ENCODE measurements at regions not wholly inside any gene's neighbourhood (a gene's known extent, or its start where the extent isn't known, plus 50 kb on each side); places are given as distances from the start of the nearest gene placed in this dataset.
"Not testable (repeated sequence)": the region's sequence is repeated elsewhere in the genome, so short reads cannot be mapped to it uniquely, and the experiment has no call there.

DNA sequence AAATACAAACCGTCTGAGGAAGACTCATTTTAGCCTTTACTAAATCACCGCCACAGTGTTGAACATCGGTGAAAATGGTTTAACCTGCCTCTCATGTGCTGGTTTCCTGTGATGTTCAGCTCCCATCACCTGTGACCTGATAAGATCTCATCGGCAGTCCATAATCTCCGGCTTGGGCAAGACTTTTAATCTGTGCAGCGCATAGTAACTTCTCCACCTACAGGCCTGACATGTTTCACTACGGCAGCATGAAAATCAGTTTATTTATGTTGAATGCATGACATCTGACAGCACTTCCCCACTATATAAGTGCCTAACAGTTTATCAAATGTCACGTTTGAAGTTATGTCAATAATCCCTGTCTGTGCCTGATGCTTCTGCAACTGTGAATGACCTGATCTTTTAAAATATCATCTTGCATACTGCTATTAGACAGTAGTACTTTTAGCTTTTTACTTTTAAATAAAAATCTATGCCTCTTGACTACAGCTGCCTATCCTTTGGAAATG is 1919.8 kb upstream of the AGA start:
- no peak for DNase-seq

DNA sequence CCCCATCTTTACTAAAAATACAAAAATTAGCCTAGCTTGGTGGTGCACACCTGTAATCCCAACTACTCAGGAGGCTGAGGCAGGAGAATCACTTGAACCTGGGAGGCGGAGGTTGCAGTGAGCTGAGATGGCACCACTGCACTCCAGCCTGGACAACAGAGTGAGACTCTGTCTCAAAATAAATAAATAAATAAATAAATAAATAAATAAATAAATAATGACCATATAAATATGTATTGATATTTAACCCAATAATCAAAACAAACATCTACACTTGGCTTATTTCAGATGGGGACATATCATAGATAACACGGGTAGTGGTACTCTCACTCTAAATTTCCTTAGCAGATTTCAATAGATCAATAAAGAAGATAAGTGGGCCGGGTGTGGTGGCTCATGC is 1923.7 kb upstream of the AGA start:
- not testable (repeated sequence) for DNase-seq

DNA sequence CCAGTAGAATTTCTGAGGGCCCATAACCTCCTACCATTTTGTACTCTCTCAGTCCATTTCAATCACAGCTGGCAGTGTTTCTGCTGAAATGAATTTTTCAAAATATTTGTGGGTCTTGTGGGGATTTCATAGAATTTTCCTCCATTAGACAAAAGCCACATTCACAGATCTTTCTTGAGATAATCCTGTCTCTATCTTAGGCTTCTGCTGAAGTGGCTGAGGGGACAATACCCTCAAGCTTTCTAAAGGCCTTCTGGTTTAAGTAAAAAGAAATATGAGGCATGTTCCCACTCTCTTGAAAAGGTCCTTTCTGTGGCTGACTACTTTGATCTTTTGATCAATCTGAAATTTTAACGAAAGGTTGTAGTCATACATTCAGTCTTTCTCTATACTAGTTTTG is 1930.0 kb upstream of the AGA start:
- DNase-seq = no peak

- no peak for DNase-seq
These were observed 1930.5 kb upstream of the AGA start for GRCh38 chr4:179372746-179373145.

- not testable (repeated sequence) for DNase-seq
These were observed 1936.6 kb upstream of the AGA start for GRCh38 chr4:179378847-179379246.

GRCh38 chr4:179392787-179393186 is 1950.5 kb upstream of the AGA start:
- DNase-seq = no peak

DNA sequence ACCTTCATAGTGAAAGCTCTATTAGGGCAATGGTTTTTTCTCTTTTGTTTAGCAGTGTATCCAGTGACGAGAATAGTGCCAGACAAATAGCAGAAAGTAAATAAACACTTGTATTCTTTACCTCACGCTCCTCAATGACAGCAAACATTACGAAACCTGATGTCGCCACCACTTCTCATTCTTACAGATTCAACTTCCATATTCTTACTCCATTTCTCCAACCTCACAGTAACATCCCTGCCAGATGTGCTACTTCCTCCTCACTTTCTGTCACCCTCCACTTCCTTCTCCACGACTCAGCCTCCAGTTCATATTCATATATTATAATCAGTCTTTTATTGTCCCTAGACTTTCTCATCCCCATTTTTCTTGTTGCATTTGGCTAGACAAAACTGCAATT is 1956.2 kb upstream of the AGA start:
- DNase-seq = no peak

GRCh38 chr4:179399054-179399782 is 1957.0 kb upstream of the AGA start:
- DNase-seq = no peak

DNA sequence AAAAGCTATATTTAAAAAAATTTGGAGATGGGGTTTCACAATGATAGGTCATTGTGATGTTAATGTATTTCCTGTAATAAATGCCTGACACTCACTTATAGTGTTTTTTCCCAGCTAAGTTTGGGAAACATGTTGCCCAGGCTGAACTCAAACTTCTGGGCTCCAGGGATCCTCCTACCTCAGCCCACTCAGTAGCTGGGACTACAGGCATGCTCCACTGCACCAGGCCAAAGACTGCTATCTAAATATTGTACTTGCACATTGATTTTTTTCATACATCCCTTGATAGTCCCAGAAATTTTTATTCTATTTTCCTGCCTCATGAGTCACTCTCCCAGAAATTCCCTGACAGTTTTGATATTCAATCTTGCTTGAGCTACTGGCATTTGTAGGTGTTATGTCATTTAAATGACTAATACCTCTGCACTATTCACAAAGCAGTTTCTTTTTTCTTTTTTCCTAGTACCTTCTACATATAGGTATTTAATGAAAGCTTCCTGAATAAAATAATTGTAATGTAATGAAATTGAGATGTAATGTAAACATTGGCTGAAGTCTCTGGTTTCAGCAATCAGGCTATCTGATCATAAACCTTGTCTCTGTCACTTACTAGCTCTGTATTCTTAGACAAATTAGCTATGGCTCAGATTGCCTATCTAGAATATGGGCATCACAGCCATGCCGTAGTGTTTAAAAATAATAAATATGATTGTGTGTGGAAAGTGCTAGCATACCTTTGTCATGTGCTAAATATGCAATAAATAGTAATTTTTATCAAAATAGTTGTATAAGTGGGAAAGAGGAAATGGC is 1973.0 kb upstream of the AGA start:
- DNase-seq = no peak

GRCh38 chr4:179415847-179416223 is 1973.6 kb upstream of the AGA start:
- DNase-seq = no peak

GRCh38 chr4:179417357-179417756 is 1975.1 kb upstream of the AGA start:
- DNase-seq = no peak

- no peak for DNase-seq
These were observed 1995.7 kb upstream of the AGA start for GRCh38 chr4:179437962-179438361.

DNA sequence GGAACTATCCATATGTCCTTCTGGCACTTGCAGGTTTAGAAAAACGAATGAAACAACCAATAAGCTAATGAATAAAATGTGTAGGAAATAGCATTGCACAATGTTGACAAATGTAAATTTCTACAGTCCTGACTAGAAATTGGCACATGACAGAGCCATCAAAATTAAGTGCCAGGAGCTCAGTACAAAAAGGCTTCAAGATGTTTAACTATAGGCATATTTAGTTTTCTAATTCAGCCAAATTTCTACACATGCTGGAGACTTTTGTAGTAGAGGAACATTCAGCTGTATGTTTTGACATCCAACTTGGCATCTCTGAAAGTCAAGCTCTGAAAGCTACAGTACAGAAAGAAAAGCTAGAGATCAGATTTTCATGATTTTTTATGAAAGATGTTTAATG is 1999.4 kb upstream of the AGA start:
- DNase-seq = no peak

- no peak for DNase-seq
These were observed 2005.1 kb upstream of the AGA start for GRCh38 chr4:179447308-179447707.

- no peak for DNase-seq
These were observed 2023.0 kb upstream of the AGA start for GRCh38 chr4:179465131-179465797.

- DNase-seq = no peak
These were observed 2025.6 kb upstream of the AGA start for GRCh38 chr4:179467878-179468277.

GRCh38 chr4:179472164-179472563 is 2029.9 kb upstream of the AGA start:
- DNase-seq = no peak

- DNase-seq = no peak
These were observed 2036.4 kb upstream of the AGA start for GRCh38 chr4:179478608-179479007.

- no peak for DNase-seq
These were observed 2043.5 kb upstream of the AGA start for GRCh38 chr4:179485781-179486180.

- DNase-seq = no peak
These were observed 2044.5 kb upstream of the AGA start for GRCh38 chr4:179486570-179487335.

DNA sequence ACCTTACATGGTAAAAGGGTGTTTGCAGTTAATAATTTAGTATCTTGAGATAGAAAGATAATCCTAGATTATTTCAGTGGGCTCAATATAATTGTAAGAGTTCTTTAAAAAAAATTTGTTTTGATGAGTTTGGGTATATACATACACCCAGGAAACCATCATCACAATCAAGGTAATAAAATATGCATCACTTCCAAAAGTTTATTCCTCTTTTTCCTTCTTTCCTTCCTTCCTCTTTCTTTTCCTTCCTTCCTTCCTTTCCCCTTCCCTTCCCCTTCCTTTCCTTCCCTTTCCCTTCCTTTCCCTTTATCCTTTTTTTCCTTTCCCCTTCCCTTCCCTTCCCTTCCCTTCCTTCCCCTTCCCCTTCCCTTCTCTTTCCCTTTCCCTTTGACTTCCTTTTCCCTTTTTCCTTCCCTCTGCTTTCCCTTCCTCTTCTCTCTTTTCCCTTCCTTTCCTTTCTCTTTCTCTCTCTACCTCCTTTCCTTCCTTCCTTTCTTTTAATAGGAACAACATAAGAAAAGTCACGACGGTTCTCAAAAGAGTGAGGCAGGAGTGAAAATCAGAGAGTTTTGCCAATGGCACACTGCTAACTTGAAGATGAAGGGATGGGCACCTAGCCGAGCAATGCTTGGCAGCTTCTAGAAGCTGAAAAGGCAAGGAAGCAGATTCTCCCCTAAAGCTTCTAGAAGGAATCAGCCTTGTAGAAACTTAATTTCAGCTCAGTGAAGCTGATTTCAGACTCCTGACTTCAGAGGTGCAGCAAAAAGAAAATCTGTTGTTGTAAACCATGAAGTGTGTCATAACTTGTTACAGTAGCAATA is 2050.2 kb upstream of the AGA start:
- DNase-seq = no peak

DNA sequence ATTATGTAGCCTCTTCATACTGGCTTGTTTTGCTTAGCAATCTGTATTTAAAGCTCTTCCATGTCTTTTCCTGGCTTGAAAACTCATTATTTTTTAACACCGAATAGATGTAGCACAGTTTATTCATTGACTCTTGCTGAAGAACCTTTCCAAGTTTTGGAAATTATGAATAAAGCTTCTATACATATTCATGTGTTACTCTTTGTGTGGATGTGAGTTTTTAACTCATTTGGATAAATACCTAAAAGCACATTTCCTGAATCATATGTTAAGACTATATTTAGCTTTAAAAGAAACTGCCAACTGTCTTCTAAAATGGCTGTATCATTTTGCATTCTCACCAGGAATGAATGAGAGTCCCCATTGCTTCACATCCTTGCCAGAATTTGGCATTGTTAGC is 2061.7 kb upstream of the AGA start:
- DNase-seq = no peak
